ENCODE measurements at regions not wholly inside any gene's neighbourhood (a gene's known extent, or its start where the extent isn't known, plus 50 kb on each side); places are given as distances from the start of the nearest gene placed in this dataset.

GRCh38 chr3:72187131-72187530 is 402.2 kb upstream of the PROK2 start:
- TF ChIP-seq CTCF (IDR thresholded peaks at IDR 0.05) (no peak), POLR2A (IDR thresholded peaks at IDR 0.05) (no peak)

All from gastroesophageal sphincter (tissue), 3 donors.